ENCODE measurements at regions not wholly inside any gene's neighbourhood (a gene's known extent, or its start where the extent isn't known, plus 50 kb on each side); places are given as distances from the start of the nearest gene placed in this dataset.

DNA sequence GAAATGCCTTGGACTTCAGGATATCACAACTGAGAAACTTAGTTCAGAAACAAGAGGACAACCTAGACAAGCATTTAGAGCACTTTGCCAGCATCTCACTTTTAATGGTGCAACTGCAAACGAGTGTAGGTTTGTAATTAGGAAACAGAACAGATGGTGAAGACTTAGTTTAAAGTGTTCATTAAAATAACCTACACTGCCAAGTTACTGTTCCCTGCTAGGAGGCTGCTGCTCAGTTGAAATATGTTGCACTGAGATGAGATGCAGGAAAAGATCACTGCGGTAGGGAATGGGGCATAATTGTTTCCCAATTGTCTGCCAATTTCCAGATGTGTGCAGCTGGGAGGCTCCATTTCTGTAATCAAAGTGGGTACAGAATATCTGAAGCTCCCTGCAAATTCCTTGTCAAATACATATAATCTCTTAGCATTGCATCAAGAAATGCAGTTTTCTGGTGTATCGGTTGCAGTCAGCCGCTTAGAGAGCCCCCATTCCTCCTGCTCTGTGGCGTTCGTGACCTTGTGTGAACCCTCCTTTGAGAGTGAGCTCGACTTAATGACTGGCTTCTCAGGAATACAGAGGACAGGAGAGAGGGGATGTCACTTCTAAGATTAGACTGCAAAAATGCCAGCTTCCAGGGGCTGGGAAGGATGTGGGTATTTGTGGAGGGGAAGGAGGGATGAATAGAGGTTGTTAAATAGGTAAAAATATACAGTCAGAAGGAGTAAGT lies 448.9 kb downstream of the MED10 start:
- TF ChIP-seq POLR2AphosphoS5 (IDR thresholded peaks at IDR 0.05) = no peak
- TF ChIP-seq, protein P1, sequence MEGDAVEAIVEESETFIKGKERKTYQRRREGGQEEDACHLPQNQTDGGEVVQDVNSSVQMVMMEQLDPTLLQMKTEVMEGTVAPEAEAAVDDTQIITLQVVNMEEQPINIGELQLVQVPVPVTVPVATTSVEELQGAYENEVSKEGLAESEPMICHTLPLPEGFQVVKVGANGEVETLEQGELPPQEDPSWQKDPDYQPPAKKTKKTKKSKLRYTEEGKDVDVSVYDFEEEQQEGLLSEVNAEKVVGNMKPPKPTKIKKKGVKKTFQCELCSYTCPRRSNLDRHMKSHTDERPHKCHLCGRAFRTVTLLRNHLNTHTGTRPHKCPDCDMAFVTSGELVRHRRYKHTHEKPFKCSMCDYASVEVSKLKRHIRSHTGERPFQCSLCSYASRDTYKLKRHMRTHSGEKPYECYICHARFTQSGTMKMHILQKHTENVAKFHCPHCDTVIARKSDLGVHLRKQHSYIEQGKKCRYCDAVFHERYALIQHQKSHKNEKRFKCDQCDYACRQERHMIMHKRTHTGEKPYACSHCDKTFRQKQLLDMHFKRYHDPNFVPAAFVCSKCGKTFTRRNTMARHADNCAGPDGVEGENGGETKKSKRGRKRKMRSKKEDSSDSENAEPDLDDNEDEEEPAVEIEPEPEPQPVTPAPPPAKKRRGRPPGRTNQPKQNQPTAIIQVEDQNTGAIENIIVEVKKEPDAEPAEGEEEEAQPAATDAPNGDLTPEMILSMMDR (IDR thresholded peaks at IDR 0.05) = no peak
- no peak for TF ChIP-seq EP300 (IDR thresholded peaks at IDR 0.05)
- no peak for TF ChIP-seq POLR2A (IDR thresholded peaks at IDR 0.05; ENCODE audit: low read depth)
- no peak for DNase-seq (ENCODE audit: extremely low spot score)
- H3K4me1 ChIP-seq = no peaks in the 10 kb centered on the region
- 46% methylated on average over 7 of the region's 7 CpGs for WGBS
- H3K27ac ChIP-seq (replicated peaks in 1 of 4) = no peak overlapping the region
- peaks cover 0 to 5% (median 0%) of the 10 kb centered on the region in 4 donors for H3K27me3 ChIP-seq
- intact Hi-C loops (cut with DNase I) = no loop called here
- H3K36me3 ChIP-seq = no peaks in the 10 kb centered on the region
- H3K9me3 ChIP-seq = no peaks in the 10 kb centered on the region
- H3K4me3 ChIP-seq = no peak overlapping the region

DNA sequence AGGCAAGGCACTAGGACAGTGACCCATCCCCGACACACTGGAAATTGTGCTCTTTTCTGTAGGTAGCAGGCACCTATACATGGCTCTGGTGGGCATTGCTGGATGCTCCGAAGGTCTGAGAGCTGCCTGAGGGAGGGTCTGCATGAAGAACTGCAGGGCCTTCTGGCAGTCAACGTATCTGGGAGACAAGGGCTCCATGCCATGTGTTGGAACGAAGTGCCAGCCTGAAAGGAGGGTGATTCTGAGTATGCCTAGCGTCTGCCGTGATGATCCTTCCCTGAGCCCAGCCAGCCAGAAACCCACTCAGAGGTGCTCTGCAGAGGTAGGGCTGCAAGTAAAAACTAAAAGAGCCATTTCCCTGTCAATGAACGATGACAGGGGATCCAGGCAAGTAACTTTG lies 453.2 kb downstream of the MED10 start:
- Histone ChIP-seq H3K4me3 (no peak overlapping the region), H3K36me3 (no peaks in the 10 kb centered on the region), H3K27ac (replicated peaks in 1 of 4) (no peak overlapping the region), H3K27me3 (peaks cover 0 to 5% (median 0%) of the 10 kb centered on the region in 4 donors), H3K4me1 (no peaks in the 10 kb centered on the region), H3K9me3 (no peaks in the 10 kb centered on the region)
- DNase-seq (ENCODE audit: extremely low spot score) = no peak
- WGBS = 92% methylated on average over 6 of the region's 7 CpGs
- intact Hi-C loops (cut with DNase I) = no loop called here
- TF ChIP-seq, protein P1 (IDR thresholded peaks at IDR 0.05) = no peak
- TF ChIP-seq EP300 (IDR thresholded peaks at IDR 0.05) (no peak), POLR2A (IDR thresholded peaks at IDR 0.05; ENCODE audit: low read depth) (no peak), POLR2AphosphoS5 (IDR thresholded peaks at IDR 0.05) (no peak)

- H3K4me1 ChIP-seq = no peaks in the 10 kb centered on the region
- H3K27ac ChIP-seq (replicated peaks in 1 of 4) = no peak overlapping the region
- H3K9me3 ChIP-seq = no peaks in the 10 kb centered on the region
- no peaks in the 10 kb centered on the region for H3K27me3 ChIP-seq
- intact Hi-C loops (cut with DNase I) = no loop called here
- 50% methylated on average over 2 of the region's 2 CpGs for WGBS
- no peak overlapping the region for H3K4me3 ChIP-seq
- TF ChIP-seq, protein P1 (IDR thresholded peaks at IDR 0.05) = no peak
- TF ChIP-seq EP300 (IDR thresholded peaks at IDR 0.05) (no peak), POLR2AphosphoS5 (IDR thresholded peaks at IDR 0.05) (no peak), POLR2A (IDR thresholded peaks at IDR 0.05; ENCODE audit: low read depth) (no peak)
- DNase-seq (ENCODE audit: extremely low spot score) = no peak
- no peaks in the 10 kb centered on the region for H3K36me3 ChIP-seq
These were observed 458.9 kb downstream of the MED10 start for GRCh38 chr5:5919411-5919810.

DNA sequence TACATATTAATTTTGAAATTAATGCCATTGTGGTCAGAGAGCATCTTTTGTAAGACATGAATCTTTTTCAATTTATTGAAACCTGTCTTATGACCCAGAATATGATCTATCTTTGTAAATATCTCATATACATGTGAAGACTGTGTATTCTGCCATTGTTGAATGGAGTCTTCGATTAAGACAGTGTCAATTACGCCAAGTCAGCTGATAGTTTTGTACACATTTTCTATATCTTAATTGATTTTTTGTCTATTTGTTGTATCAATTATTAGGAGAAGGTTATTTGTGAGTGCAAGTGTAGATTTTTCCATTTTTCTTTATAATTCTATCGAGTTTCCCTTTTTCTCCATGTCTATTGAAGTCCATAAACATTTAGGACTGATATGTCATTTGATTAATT lies 471.6 kb downstream of the MED10 start:
- TF ChIP-seq POLR2AphosphoS5 (IDR thresholded peaks at IDR 0.05) (no peak), POLR2A (IDR thresholded peaks at IDR 0.05; ENCODE audit: low read depth) (no peak), EP300 (IDR thresholded peaks at IDR 0.05) (no peak)
- TF ChIP-seq, protein P1 (IDR thresholded peaks at IDR 0.05) = no peak
- Histone ChIP-seq H3K9me3 (no peaks in the 10 kb centered on the region), H3K36me3 (no peaks in the 10 kb centered on the region), H3K4me3 (no peak overlapping the region), H3K4me1 (no peaks in the 10 kb centered on the region), H3K27ac (replicated peaks in 1 of 4) (no peak overlapping the region), H3K27me3 (no peaks in the 10 kb centered on the region)
- WGBS = 92% methylated on average over 3 of the region's 3 CpGs
- no peak for DNase-seq (ENCODE audit: extremely low spot score)
- intact Hi-C loops (cut with DNase I) = no loop called here

- Histone ChIP-seq H3K27me3 (no peaks in the 10 kb centered on the region), H3K9me3 (no peaks in the 10 kb centered on the region), H3K36me3 (no peaks in the 10 kb centered on the region), H3K4me1 (no peaks in the 10 kb centered on the region), H3K4me3 (no peak overlapping the region), H3K27ac (replicated peaks in 1 of 4) (no peak overlapping the region)
- intact Hi-C loops (cut with DNase I) = no loop called here
- no peak for DNase-seq (ENCODE audit: extremely low spot score)
- TF ChIP-seq, protein P1 (IDR thresholded peaks at IDR 0.05) = no peak
- TF ChIP-seq EP300 (IDR thresholded peaks at IDR 0.05) = no peak
- no peak for TF ChIP-seq POLR2AphosphoS5 (IDR thresholded peaks at IDR 0.05)
- no peak for TF ChIP-seq POLR2A (IDR thresholded peaks at IDR 0.05; ENCODE audit: low read depth)
- WGBS = 84% methylated on average over 2 of the region's 2 CpGs
These were observed 473.2 kb downstream of the MED10 start for GRCh38 chr5:5905186-5905585.
